DMS53 treated with DMSO at 0.1 percent for 48 hours (cell line): ENCODE measurements at regions not wholly inside any gene's neighbourhood (a gene's known extent, or its start where the extent isn't known, plus 50 kb on each side); places are given as distances from the start of the nearest gene placed in this dataset.

Source experiments
- DNase-seq: peaks from one replicate; lab custom pipeline; 2025; ENCODE audit not compliant: unreplicated experiment; lab: John Stamatoyannopoulos, UW

DNA sequence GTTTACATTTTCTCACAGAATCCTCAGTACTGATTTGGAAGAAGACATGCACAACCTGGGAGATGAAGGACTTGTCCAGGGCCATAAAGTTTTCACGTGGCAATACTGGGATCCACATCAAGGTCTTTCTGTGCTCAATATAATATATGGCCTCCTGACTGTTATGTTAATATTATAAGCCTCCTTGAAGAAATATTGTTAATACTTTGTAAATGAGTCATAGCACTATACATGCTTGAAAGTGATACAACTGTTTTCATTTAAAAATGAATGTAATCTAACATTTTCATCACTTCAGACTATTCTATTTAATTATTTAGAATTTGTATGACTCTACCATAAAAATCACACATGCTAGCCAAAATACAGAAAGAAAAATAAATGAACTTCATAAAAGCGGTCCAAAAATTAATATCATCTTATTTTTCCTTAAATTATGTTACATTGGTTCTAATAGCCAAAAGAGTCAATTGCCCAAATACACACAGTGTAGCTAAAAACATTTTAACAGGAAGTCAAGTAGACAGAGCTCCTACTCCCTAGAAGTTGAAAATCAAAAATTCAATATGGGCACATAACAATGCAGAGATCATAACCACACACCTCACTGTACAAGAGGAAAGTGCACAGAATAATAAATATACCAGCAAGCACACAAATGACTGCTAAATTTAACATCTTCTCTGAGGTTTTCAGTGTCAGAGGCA lies 188.0 kb upstream of the HDDC2 start:
- no peak for DNase-seq

DNA sequence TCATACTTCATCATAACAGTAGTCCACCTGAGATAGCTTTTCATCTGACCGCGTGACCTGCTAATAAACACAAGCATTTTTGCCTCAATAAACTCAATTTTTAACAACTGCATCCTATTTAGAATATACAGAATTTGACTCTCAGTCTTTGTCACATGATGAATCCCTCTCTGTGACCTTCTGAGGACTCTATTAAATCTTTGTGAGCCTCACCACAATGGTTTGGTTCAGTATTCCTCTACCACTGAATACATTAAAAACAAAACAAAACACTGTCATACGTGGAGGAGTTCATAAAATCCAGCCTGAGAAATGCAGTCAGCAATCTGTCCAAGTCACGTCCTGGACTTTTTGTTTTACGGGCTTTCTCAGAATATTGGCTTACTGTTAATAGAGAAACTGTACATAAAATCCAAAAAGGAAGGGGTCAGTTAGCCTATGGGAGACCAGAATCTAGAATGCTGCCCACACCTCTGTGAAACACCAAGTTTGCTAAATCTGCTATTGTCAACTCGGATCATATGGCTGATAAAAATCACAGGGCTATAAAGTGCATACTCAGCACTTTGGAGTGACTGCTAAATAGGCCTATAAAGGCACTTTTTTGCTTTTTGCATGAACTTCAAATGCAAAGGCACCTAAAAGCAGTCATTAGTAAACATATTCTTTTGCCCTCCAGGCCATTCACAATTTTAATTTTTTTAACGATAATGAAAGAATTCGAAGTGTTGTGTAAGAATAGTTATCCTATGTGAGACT lies 190.3 kb upstream of the HDDC2 start:
- no peak for DNase-seq

DNA sequence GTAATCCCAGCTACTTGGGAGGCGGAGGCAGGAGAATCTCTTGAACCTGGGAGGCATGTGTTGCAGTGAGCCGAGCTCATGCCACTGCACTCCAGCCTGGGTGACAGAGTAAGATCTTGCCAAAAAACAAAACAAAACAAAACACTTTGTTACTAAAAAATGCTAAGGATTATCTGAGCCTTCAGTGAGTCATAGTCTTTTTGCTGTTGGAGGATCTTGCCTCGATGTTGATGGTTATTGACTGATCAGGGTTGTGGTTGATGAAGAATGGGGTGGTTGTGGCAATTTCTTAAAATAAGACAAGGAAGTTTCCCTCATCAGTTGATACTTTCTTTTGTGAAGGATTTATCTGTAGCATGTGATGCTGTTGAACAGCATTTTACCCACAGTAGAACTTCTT lies 196.8 kb upstream of the HDDC2 start:
- no peak for DNase-seq

DNA sequence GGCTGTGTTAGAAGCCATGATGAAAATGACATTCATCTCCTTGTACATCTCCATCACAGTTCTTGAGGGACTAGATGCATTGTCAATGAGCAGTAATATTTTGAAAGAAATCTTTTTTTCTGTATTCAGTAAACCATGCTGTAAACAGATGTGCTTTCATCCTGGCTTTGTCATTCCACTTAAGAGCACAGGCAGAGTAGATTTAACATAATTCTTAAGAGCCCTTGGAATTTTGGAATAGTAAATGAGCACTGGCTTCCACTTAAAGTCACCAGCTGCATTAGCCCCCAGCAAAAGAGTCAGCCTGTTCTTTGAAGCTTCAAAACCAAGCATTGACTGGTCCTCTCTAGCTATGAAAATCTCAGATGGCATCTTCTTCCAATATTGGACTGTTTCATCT lies 197.8 kb upstream of the HDDC2 start:
- no peak for DNase-seq

DNA sequence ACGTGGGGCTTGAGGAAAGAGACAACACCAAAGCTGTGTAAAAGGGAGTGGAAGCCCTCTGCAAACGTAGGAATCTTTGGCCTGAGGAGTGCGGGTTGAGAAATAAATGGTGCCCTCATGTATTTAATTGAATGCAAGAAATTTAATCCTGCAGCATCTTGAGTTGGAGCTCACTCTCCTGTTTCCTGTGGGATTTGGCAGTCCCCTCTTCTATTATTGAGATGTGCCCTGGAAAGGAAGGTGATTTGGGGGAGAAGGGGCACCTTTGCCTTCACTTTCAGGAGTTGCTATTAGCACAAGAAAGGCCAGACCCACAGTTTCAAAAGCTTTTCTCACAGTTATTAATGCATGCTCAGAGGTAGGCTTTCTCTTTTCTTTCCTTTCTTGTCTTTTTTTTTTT lies 201.4 kb upstream of the HDDC2 start:
- no peak for DNase-seq

DNA sequence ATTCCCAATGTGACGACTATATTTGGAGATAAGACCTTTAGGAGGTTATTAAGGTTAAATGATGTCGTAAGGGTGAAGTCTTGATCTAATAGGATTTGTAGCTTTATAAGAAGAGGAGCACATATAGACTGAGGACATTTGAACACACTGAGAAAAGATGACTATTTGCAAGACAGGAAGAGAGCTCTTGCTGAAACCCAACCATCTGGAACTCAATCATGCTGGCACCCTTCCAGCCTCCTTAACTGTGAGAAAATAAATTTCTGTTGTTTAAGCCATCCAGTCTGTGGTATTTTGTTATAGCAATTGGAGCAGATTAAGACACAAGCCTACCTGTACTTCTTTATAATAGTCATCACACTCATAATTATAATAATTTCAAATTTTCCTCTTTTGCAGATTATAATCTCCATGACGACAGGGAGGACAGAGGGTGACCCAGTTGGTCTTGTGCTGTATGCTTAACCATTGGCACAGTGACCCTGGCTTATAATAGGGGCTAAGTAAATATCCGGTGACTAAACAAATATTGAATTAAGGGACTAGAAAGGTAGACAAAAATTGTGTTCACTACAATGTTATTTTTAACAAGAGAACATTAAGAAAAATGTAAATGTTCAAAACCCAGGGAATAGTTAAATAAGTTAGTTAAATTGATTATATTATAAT lies 206.4 kb upstream of the HDDC2 start:
- DNase-seq: peak; percentile 64

DNA sequence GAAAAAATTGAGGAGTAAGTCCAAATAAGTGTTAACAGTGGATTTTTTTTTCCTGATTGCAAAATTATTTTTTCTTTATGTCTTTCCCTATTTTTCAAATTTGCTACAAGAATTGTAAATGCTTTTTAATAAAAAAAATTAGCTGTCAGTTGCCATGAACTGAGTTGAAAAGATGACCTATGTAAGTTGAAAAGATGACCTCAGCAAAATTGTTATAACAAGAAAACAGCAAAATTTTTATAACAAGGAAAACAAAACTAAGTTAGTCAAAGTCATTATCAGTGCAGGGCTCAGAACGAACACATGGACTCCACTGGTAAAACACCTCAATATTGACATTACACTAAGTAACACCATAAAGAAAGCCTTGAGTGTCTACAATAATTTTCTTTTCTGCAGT lies 207.0 kb upstream of the HDDC2 start:
- no peak for DNase-seq

DNA sequence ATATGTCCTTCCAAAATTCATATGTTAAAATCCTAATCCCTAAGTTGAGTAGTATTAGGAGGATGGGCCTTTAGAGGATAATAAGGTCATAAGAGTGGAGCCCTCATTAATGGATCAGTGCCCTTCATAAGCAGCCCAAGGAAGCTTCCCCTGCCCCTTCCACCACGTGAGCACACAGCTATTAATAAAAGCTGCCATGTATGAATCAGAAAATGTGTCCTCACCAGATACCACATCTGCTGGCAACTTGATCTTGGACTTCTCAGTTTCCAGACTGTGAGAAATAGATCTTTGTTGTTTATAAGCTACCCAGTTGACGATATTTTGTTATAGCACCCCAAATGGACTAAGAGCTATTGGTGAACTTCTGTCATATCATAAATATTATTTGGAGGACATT lies 207.7 kb upstream of the HDDC2 start:
- DNase-seq: no peak

DNA sequence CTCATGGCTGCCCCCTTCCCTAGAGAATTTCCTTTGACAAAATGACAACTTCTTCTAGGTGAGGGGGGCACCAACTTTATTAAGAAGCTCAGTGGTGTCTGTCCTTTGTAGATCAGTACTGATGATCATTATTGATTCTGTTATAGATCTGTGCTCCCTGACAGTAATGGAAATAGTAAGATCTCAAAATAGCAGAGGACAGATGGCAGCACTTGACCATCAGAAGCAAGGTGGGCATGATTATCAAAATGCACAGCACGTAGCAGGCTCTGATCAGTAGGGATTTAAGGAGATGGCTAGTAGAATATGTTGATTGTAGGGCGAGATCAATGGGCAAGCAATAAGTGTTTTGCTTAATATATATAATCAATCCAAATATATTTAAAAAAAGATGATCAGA lies 208.6 kb upstream of the HDDC2 start:
- no peak for DNase-seq

DNA sequence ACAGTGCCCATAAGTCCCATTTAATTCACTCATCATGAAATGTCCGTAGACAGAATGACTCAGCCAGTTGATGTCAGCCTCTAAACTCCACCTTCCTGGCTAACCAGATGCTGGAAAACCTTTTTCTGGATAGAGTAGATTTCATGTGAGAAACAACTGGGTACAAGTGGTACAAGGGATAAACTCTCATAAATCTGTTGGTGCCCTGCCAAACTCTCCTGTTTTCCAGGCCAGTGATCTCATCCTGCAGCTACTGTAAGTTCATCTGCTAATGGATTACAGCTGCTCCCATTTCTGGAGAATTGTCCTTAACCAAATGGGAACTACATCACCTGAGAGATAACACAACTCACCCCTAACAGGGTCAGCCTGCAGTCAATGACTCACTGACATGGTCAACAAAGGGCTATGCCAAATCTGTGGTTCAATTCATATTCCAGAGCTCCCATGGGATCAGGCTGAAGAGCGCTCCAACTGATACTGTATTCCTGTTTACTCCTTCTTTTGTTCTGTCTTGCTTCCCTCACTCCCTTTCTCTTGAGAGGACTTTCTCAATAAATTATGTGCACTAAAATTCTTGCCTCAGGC lies 210.1 kb upstream of the HDDC2 start:
- DNase-seq: peak; percentile 86

DNA sequence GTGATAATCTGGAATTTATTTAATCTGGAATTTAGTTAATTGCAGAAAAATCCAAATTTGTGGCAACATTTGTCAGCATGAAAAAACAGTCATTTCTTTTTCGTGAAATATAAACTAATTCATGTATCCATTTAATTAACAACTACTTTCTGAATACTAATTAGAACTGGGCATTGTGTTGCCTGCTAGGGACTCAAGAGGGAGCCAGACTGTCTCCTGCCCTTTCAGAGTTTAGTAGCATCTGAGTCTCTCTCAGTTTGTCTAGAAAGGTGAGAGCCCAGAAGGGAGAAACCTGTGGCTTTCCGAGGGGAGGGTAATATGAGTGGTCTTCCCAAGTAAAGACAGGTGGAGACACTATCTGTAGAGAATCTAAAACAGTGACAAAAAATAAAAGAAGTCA lies 210.9 kb upstream of the HDDC2 start:
- DNase-seq: no peak

DNA sequence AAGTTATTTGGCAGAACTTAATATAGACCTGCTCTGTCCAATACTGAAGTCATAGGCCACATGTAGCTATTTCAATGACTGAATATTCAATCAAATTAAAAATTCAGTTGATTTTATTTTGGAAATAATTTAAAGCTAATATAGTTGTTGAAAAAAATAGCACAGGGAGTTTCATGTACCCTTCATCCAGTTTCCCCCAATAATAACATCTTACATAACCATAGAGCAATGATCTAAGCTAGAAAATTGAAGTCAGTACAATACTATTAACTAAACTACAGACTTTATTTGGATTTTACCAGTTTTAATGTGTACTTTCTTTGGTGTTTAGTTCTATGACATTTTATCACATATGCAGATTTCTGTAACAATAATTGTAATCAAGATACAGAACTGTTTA lies 212.2 kb upstream of the HDDC2 start:
- DNase-seq: no peak

DNA sequence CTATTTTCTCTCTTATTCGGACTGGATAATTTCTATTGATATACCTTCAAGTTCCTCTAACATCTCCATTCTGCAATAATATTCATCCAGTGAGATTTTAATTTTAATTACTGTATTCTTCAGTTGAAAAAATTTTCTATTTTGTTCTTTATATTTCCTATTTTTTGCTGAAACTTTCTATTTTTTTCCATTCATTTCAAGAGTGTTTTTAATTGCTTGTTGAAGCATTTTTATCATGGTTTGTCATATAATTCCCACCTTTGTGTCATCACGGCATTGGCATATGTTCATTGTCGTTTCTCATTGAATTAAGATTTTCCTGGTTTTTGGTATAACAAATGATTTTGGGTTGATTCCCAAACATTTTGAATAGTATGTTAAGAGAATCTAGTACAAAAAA lies 214.9 kb upstream of the HDDC2 start:
- no peak for DNase-seq

DNA sequence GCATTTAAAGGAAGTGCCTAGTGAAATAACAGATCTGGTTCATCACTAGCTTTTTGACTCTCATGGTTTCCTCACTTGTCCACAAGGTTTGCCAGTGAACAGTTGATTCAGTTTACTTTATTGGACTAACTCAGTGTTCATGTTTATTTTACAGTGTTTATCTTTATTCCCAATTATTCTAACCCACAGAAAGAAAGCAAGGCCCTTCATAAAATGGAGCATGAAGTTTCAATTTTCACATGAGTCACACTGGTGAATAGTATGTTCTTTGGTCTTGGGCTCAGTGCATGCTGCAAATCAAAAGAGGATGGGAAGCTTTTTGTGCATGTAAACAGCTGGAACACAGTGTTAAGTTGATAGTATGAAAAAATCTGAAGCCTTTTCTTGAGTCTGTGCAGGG lies 217.6 kb upstream of the HDDC2 start:
- peak; percentile 58 for DNase-seq

DNA sequence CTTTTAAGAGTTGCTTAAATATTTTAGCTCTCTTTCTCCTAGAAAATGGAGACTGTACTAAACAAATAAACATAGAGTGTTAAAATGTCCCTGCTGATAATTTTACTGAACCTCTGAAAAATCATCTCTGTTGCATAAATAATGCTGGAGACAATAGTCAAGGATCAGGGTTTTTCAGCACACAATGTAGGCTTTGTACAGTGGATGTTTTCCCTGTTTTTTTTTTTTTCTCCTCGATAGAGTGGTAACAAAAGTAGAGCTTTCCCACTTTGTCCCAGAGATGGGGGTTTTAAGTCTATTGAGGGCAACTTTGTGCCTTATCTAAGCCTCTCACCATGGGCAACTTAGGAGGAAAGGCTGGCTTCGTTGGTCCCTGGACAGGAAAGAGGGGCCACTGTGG lies 222.6 kb upstream of the HDDC2 start:
- no peak for DNase-seq

DNA sequence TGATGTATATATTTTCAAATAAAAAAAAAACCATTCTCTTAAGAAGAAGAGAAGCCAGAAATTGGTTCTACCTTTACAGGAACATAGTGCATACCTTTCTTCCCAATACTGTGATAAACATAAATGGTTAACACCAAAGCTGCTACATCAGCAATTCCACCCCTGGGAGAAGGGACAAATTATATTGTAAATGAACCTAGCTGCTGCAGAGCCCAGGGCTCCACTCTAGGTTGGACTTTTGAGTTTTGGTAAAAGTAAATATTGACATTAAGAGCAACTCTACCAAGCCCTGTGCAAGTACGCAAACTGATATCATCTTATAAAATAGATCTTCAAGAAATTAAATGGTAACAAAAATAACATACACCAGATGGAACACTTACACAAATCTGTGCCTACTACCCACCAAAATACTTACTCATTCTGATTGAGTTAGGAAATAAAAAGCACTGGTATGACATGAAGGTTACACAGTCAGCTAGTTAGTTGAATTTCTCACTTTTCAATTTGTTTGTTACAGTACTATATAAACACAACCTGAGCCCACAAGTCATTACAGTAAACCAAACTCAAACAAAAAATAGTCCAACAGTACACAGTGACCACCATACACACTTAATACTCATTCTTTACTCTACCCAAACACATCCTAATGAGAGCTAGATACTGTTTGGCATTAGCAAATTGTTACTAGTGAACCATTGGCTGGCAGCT lies 223.3 kb upstream of the HEY2 start:
- DNase-seq: peak; percentile 36

DNA sequence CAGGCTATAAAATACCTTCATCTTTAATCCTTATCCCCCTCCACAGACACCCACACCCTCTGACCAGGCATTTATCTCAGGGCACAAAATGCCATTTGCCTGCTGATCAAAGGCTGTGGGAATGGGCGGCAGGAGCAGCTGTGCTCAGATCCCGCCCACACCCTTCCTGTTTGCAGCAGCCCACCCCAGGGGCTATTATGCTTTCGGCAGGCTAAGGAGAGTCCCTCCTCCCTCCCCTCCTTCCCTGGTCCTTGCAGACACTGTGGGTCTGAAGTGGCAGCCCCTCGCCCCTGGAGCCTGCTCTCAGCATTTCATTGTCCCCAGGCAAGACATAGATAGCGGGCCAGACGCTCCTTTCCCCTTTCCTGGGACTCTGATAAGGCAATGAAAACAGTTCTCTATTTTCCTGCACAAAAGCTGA lies 220.8 kb upstream of the HEY2 start:
- DNase-seq: no peak

DNA sequence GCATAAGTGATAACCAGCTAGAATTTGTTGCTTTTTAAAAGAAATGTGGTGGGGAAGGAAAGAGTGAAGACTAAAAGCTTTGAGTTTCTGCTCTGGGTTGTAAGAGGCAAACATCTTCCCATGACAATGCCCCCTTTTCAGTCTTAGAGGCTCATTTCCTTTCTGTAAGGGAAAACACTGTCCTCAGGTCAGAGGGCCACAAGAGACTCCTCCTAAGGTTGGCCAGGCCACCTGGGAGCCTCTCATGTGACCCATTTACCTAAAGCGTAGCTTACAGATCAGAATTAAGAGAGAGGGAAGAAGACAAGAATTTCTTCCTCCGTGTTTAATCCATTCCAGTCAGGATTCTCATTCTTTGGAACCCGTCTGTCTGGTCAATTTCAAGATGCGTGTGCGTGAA lies 220.4 kb upstream of the HEY2 start:
- no peak for DNase-seq

DNA sequence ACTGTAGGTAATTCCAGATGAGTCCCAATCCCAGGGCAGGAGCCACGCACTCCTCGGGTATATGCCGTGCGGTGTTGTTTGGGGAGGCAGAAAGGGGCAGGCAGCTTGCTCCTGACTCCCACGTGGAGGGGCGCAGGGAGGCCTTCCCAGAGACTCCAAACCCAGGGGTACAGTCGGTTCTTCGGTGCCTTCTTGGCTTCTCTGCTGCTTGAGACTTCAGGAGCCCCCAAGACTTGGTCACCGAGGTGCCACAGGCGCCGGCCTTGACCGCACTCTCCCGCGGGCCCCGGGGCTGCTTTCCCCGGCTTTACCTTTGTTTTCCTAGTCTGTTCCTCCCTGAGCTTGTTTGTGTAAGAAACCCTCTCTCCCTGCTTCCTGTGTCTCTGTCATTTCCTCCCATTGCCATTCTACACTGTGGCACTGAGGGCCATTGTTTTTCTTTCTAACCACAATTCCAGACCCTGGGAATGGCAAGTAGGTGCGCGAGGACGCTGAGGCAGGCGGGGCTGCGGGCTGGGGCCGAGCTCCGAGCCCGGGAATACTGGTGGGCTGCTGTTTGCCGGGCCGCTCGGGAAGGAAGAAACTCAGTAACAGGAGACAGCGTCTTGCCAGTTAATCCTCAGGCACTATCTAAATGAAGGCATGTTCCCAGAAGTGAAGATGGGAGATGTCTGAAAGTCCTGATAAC lies 215.6 kb upstream of the HEY2 start:
- no peak for DNase-seq

DNA sequence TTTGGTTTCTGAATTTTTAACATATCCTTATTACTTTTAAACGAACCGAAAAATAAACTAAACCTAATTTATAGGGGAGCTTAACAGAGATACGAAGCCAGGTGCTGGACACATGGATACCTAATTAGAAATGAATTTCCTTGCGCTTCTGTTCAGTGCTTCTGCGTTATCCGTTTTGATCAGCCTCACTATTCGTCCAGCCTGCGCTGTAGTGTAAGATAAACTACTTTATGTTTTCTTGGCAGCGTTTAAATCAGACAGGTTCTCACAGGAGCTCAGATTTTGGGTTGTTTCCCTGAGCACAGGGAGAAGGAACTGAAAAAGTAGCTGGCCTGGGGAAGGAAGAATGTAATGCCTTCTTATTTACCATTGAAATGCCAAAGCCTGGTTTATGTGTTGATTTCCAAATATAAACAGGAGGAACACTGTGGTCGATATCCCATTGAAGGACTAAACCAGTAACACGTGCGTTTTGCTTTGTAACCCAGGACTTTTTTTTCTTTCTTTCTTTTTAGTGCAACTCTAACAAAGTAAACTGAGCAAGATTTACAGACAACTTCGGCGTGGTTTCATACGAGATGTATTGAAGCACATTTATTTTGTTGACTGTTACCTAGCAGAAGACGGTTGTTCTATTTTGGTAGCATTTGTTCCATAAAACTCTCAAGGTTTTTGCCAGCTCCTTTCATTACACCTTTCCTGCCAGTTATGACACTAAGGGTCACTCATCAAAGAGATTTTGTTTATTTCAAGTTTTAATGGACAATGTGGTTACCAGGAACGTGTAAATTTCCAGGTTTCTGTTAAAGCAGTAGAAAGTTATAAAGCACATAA lies 214.8 kb upstream of the HEY2 start:
- no peak for DNase-seq
